ENCODE measurements at regions not wholly inside any gene's neighbourhood (a gene's known extent, or its start where the extent isn't known, plus 50 kb on each side); places are given as distances from the start of the nearest gene placed in this dataset.

GRCh38 chr2:106025796-106026195 is 168.3 kb downstream of the UXS1 start:
- intact Hi-C loops (cut with micrococcal nuclease): no loop called here
- ChIA-PET CTCF (no interaction called here), POLR2A (no interaction called here)
- no peak for TF ChIP-seq EZH2 (IDR thresholded peaks at IDR 0.05; ENCODE audit: borderline replicate concordance, insufficient read depth, low read depth, low read length, poor library complexity, severe bottlenecking)
- TF ChIP-seq CTCF (IDR thresholded peaks at IDR 0.05): no peak
- Histone ChIP-seq H3K27me3 (replicated peaks in 1 of 4; ENCODE audit: control extremely low read depth in 1 of 4, control insufficient read depth in 3 of 4, insufficient read depth in 4 of 4, low read length in 3 of 4) (no peaks in the 10 kb centered on the region), H3K27ac (ENCODE audit: low read length in 2 of 2) (no peak overlapping the region), H3K9ac (ENCODE audit: low read length) (no peak overlapping the region), H3K4me1 (ENCODE audit: control insufficient read depth in 2 of 2, insufficient read depth in 2 of 2, low read length in 2 of 2) (no peaks in the 10 kb centered on the region), H3K9me3 (ENCODE audit: control extremely low read depth in 1 of 3, control insufficient read depth in 2 of 3, insufficient read depth in 1 of 3, low read length in 2 of 3) (no peaks in the 10 kb centered on the region), H3K79me2 (ENCODE audit: control insufficient read depth, insufficient read depth, low read length) (no peaks in the 10 kb centered on the region), H3K4me3 (ENCODE audit: control extremely low read depth in 1 of 5, extremely low read depth in 1 of 5, insufficient read depth in 1 of 5, low read depth in 2 of 5, low read length in 4 of 5) (no peak overlapping the region), H3K36me3 (replicated peaks in 1 of 2; ENCODE audit: control extremely low read depth in 1 of 2, control insufficient read depth in 1 of 2, extremely low read depth in 1 of 2, insufficient read depth in 2 of 2, low read length in 1 of 2) (no peaks in the 10 kb centered on the region), H3K4me2 (replicated peaks; ENCODE audit: low read depth, low read length, poor library complexity, severe bottlenecking) (no peak overlapping the region), H2AFZ (ENCODE audit: insufficient read depth, low read depth, low read length, poor library complexity, severe bottlenecking) (no peak overlapping the region), H4K20me1 (ENCODE audit: control insufficient read depth, insufficient read depth, low read length, poor library complexity, severe bottlenecking) (no peaks in the 10 kb centered on the region)
- 78% methylated on average over 3 of the region's 5 CpGs for WGBS (ENCODE audit: insufficient coverage)
- DNase-seq (no peak), ATAC-seq (ENCODE audit: low read depth) (no peak)
- H3K4me3 Mint-ChIP-seq: no peak overlapping the region
- H3K27me3 Mint-ChIP-seq: no peaks in the 10 kb centered on the region
- no peaks in the 10 kb centered on the region for H3K9me3 Mint-ChIP-seq (ENCODE audit: insufficient read depth)
- no peak overlapping the region for H3K27ac Mint-ChIP-seq
- no peaks in the 10 kb centered on the region for H3K4me1 Mint-ChIP-seq

- CTCF ChIA-PET: no interaction called here
These were observed 172.5 kb downstream of the UXS1 start for GRCh38 chr2:106021662-106022028.

More at GRCh38 chr2:106021662-106022028, 172.5 kb downstream of the UXS1 start:
- TF ChIP-seq CTCF (IDR thresholded peaks at IDR 0.05) (no peak), EZH2 (IDR thresholded peaks at IDR 0.05; ENCODE audit: borderline replicate concordance, insufficient read depth, low read depth, low read length, poor library complexity, severe bottlenecking) (no peak)
- Histone ChIP-seq H3K4me2 (replicated peaks; ENCODE audit: low read depth, low read length, poor library complexity, severe bottlenecking) (no peak overlapping the region), H3K36me3 (replicated peaks in 1 of 2; ENCODE audit: control extremely low read depth in 1 of 2, control insufficient read depth in 1 of 2, extremely low read depth in 1 of 2, insufficient read depth in 2 of 2, low read length in 1 of 2) (no peaks in the 10 kb centered on the region), H3K27me3 (replicated peaks in 1 of 4; ENCODE audit: control extremely low read depth in 1 of 4, control insufficient read depth in 3 of 4, insufficient read depth in 4 of 4, low read length in 3 of 4) (peaks cover 0 to 2% (median 0%) of the 10 kb centered on the region in 4 experiments), H3K4me1 (ENCODE audit: control insufficient read depth in 2 of 2, insufficient read depth in 2 of 2, low read length in 2 of 2) (no peaks in the 10 kb centered on the region), H3K9ac (ENCODE audit: low read length) (no peak overlapping the region), H3K79me2 (ENCODE audit: control insufficient read depth, insufficient read depth, low read length) (no peaks in the 10 kb centered on the region), H3K27ac (ENCODE audit: low read length in 2 of 2) (no peak overlapping the region), H2AFZ (ENCODE audit: insufficient read depth, low read depth, low read length, poor library complexity, severe bottlenecking) (no peak overlapping the region), H3K4me3 (ENCODE audit: control extremely low read depth in 1 of 5, extremely low read depth in 1 of 5, insufficient read depth in 1 of 5, low read depth in 2 of 5, low read length in 4 of 5) (no peak overlapping the region), H3K9me3 (ENCODE audit: control extremely low read depth in 1 of 3, control insufficient read depth in 2 of 3, insufficient read depth in 1 of 3, low read length in 2 of 3) (peaks cover 0 to 3% (median 0%) of the 10 kb centered on the region in 3 donors), H4K20me1 (ENCODE audit: control insufficient read depth, insufficient read depth, low read length, poor library complexity, severe bottlenecking) (no peaks in the 10 kb centered on the region)
- no peaks in the 10 kb centered on the region for H3K9me3 Mint-ChIP-seq (ENCODE audit: insufficient read depth)
- ATAC-seq (ENCODE audit: low read depth): no peak
- WGBS (ENCODE audit: insufficient coverage): 58% methylated on average over 1 of the region's 3 CpGs
- no peak overlapping the region for H3K27ac Mint-ChIP-seq
- peaks cover 10% of the 10 kb centered on the region for H3K27me3 Mint-ChIP-seq
- intact Hi-C loops (cut with micrococcal nuclease): no loop called here
- POLR2A ChIA-PET: no interaction called here
- H3K4me3 Mint-ChIP-seq: no peak overlapping the region
- H3K4me1 Mint-ChIP-seq: no peaks in the 10 kb centered on the region
- DNase-seq: no peak
